Cardiac muscle cell (in vitro differentiated cells and primary cell): ENCODE measurements at regions not wholly inside any gene's neighbourhood (a gene's known extent, or its start where the extent isn't known, plus 50 kb on each side); places are given as distances from the start of the nearest gene placed in this dataset.

Experiments
- DNase-seq, 2 donors: peaks; one replicate each; pipeline versions ENCODE4 v3.0.0 to v3.0.0-alpha.2; 2010 to 2017; ENCODE audit warnings: low read depth in 1 of 2, low spot score in 1 of 2
- H3K27ac ChIP-seq: fragments of 200-600 bp; sonication (generic); 2 replicates; pipeline ENCODE4 v1.5.1; 2016
- H3K27me3 ChIP-seq: fragments of 200-600 bp; sonication (generic); 2 replicates; pipeline ENCODE4 v1.6.0; 2016; ENCODE audit warnings: control low read depth
- H3K36me3 ChIP-seq: fragments of 200-600 bp; sonication (generic); 2 replicates; pipeline ENCODE4 v1.5.1; 2016; ENCODE audit warnings: control low read depth
- H3K4me1 ChIP-seq: fragments of 200-600 bp; sonication (generic); 2 replicates; pipeline ENCODE4 v1.8.1; 2017; ENCODE audit warnings: low read depth, mild to moderate bottlenecking, mixed run types
- H3K4me3 ChIP-seq: fragments of 200-600 bp; sonication (generic); 2 replicates; pipeline ENCODE4 v1.5.1; 2016; ENCODE audit warnings: mild to moderate bottlenecking
- H3K9me3 ChIP-seq: fragments of 200-600 bp; sonication (generic); 2 replicates; pipeline ENCODE4 v1.5.1; 2017; ENCODE audit warnings: low read depth, mild to moderate bottlenecking, control low read depth
- TF ChIP-seq, protein P1 (sequence below): IDR thresholded peaks from 2 replicates; pipeline ENCODE4 v1.5.1; 2012; ENCODE audit warnings: low read depth, mild to moderate bottlenecking, low read length

- no peaks in the 10 kb centered on the region for H3K36me3 ChIP-seq
- DNase-seq, result no peak
- peaks cover 10% of the 10 kb centered on the region for H3K27me3 ChIP-seq
- no peak overlapping the region for H3K27ac ChIP-seq
- no peaks in the 10 kb centered on the region for H3K9me3 ChIP-seq
- H3K4me3 ChIP-seq, result no peak overlapping the region
- TF ChIP-seq, protein P1, sequence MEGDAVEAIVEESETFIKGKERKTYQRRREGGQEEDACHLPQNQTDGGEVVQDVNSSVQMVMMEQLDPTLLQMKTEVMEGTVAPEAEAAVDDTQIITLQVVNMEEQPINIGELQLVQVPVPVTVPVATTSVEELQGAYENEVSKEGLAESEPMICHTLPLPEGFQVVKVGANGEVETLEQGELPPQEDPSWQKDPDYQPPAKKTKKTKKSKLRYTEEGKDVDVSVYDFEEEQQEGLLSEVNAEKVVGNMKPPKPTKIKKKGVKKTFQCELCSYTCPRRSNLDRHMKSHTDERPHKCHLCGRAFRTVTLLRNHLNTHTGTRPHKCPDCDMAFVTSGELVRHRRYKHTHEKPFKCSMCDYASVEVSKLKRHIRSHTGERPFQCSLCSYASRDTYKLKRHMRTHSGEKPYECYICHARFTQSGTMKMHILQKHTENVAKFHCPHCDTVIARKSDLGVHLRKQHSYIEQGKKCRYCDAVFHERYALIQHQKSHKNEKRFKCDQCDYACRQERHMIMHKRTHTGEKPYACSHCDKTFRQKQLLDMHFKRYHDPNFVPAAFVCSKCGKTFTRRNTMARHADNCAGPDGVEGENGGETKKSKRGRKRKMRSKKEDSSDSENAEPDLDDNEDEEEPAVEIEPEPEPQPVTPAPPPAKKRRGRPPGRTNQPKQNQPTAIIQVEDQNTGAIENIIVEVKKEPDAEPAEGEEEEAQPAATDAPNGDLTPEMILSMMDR, result no peak
- H3K4me1 ChIP-seq, result no peaks in the 10 kb centered on the region
Observed at GRCh38 chr12:94855853-94856252, 147.6 kb downstream of the NDUFA12 start.

DNA sequence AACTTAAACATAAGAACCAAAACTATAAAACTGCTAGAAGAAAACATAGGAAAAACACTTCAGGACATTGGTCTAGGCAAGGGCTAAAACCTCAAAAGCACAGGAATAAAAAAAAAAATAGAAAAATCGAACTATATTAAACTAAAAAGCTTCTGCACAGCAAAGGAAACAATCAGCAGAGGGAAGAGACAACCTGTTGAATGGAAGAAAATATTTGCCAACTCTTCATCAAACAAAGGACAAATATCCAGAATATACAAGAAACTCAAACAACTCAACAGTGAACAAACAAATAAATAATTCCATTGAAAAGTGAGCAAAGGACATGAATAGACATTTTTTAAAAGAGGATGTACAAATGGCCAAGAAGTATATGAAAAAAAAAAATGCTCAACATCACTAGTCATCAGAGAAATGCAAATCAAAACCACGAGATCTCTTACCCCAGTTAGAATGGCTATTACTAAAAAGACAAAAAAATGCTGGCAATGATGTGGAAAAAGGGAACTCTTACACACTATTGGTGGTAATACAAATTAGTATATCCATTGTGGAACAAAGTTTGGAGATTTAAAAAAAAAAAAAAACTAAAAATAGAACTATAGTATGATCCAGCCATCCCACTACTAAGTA, 152.0 kb downstream of the NDUFA12 start:
- TF ChIP-seq, protein P1, result no peak
- Histone ChIP-seq H3K4me3 (no peak overlapping the region), H3K4me1 (no peaks in the 10 kb centered on the region), H3K27me3 (no peaks in the 10 kb centered on the region), H3K9me3 (no peaks in the 10 kb centered on the region), H3K27ac (no peak overlapping the region), H3K36me3 (no peaks in the 10 kb centered on the region)
- no peak for DNase-seq

DNA sequence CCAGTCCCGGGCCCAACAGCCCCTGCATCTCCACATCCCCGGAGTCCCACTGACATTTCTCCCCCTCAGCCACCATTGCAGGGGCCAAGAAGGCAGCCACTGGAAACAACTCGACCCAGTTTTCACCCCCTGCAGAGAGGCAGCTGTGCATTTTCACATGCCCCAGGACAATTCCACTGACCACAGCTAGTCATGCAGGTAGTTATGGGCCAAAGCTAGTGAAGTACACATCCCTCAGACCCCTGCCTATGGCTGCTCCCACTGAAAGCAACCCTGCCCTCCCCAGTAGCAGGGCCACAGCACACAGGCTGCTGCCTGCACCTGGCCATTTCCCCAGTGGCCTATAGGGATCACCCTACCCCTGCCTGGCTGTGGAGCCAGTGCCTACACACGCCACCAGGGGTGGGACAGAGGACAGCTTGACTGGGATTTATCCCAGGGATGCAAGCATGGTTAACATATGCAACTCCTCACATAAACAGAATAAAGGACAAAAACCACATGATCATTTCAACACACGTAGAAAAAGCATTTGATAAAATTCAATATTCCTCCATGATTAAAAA, 154.0 kb downstream of the NDUFA12 start:
- H3K4me1 ChIP-seq, result no peaks in the 10 kb centered on the region
- no peak for DNase-seq
- no peaks in the 10 kb centered on the region for H3K9me3 ChIP-seq
- H3K27ac ChIP-seq, result no peak overlapping the region
- TF ChIP-seq, protein P1, result no peak
- no peak overlapping the region for H3K4me3 ChIP-seq
- no peaks in the 10 kb centered on the region for H3K36me3 ChIP-seq
- H3K27me3 ChIP-seq, result no peaks in the 10 kb centered on the region

DNA sequence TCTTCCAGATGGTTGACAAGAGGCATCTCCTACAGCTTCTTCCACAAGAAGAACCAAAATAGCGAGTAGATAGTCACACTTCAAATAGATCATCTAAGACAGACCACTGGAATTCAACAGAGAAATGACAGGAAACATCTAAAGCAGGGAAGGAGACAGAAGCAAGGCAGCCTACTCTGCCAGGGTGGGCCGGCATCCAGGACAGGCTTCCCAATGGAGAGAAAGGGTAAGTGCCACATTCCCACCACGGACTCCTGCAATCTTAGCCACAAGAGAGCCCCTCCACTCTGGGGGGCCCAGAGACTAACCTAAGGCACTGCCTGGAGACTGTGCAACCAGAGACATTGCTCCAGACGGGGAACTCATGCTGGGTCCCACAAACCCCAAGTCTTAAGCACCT, 154.5 kb downstream of the NDUFA12 start:
- no peaks in the 10 kb centered on the region for H3K36me3 ChIP-seq
- no peaks in the 10 kb centered on the region for H3K9me3 ChIP-seq
- H3K4me1 ChIP-seq, result no peaks in the 10 kb centered on the region
- H3K4me3 ChIP-seq, result no peak overlapping the region
- no peaks in the 10 kb centered on the region for H3K27me3 ChIP-seq
- H3K27ac ChIP-seq, result no peak overlapping the region
- DNase-seq, result no peak
- TF ChIP-seq, protein P1, result no peak

DNA sequence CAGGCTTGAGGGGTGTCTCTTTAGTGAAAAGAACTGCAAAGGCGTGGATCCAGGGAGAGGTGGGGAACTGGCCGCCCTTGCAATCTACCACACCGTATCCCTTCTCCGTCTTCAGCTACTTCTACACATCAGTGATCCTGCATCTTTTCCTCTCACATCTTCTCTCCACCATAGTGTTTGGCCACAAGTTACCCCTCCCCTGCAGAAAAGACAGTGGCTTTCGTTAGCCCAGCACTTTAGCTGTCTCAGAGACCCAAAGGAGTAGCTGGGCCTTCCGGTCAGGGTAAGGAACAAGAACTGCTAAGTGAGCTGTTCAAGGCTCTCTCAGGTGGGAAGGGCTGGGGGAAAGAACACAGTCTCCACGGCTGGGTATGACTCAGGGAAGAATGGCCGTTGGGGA, 158.4 kb downstream of the NDUFA12 start:
- H3K4me3 ChIP-seq, result no peak overlapping the region
- no peaks in the 10 kb centered on the region for H3K27me3 ChIP-seq
- TF ChIP-seq, protein P1, result no peak
- no peaks in the 10 kb centered on the region for H3K9me3 ChIP-seq
- no peaks in the 10 kb centered on the region for H3K4me1 ChIP-seq
- no peaks in the 10 kb centered on the region for H3K36me3 ChIP-seq
- no peak for DNase-seq
- H3K27ac ChIP-seq, result no peak overlapping the region
